H9 (cell line): ENCODE measurements at regions not wholly inside any gene's neighbourhood (a gene's known extent, or its start where the extent isn't known, plus 50 kb on each side); places are given as distances from the start of the nearest gene placed in this dataset.

Experiments
- DNase-seq: peaks from one replicate; pipeline ENCODE4 v3.0.0-alpha.2; 2017
- H2AFZ ChIP-seq: one replicate; pipeline ENCODE4 v1.6.1; 2013; ENCODE audit warnings: mild to moderate bottlenecking, low read length, control low read depth, moderate library complexity
- H2AK5ac ChIP-seq: 2 replicates; pipeline ENCODE4 v1.6.1; 2013; ENCODE audit warnings: low read length, control low read depth, mixed read lengths; ENCODE audit not compliant: insufficient read length
- H2BK120ac ChIP-seq: one replicate; pipeline ENCODE4 v1.6.1; 2013; ENCODE audit warnings: low read depth, mild to moderate bottlenecking, low read length, control low read depth, inconsistent platforms; ENCODE audit not compliant: poor library complexity, severe bottlenecking
- H2BK12ac ChIP-seq: 2 replicates; pipeline ENCODE4 v1.6.1; 2013; ENCODE audit warnings: low read length, control low read depth, mixed read lengths, low read depth; ENCODE audit not compliant: insufficient read length
- H2BK15ac ChIP-seq: 2 replicates; pipeline ENCODE4 v1.6.1; 2013; ENCODE audit warnings: low read depth, low read length, control low read depth
- H2BK20ac ChIP-seq: one replicate; pipeline ENCODE4 v1.6.1; 2013; ENCODE audit warnings: low read depth, mild to moderate bottlenecking, low read length, control low read depth, inconsistent platforms; ENCODE audit not compliant: poor library complexity, severe bottlenecking
- H2BK5ac ChIP-seq: 2 replicates; pipeline ENCODE4 v1.6.1; 2013; ENCODE audit warnings: low read length, control low read depth, mixed read lengths; ENCODE audit not compliant: insufficient read length
- H3K14ac ChIP-seq: 2 replicates; pipeline ENCODE4 v1.6.1; 2013; ENCODE audit warnings: low read length, control low read depth; ENCODE audit not compliant: insufficient read depth
- H3K18ac ChIP-seq: 2 replicates; pipeline ENCODE4 v1.6.1; 2013; ENCODE audit warnings: low read depth, mild to moderate bottlenecking, mixed read lengths, low read length, control low read depth; ENCODE audit not compliant: insufficient read length
- H3K23ac ChIP-seq: 2 replicates; pipeline ENCODE4 v1.6.1; 2013; ENCODE audit warnings: low read length, control low read depth, mixed read lengths, low read depth; ENCODE audit not compliant: insufficient read length
- H3K23me2 ChIP-seq: 2 replicates; pipeline ENCODE4 v1.6.1; 2013; ENCODE audit warnings: low read depth, mild to moderate bottlenecking, mixed read lengths, low read length, control low read depth; ENCODE audit not compliant: insufficient read length, poor library complexity, severe bottlenecking
- H3K27ac ChIP-seq: 2 replicates; pipeline ENCODE4 v1.5.1; 2013; ENCODE audit warnings: low read length, control low read depth, mixed read lengths, low read depth; ENCODE audit not compliant: insufficient read length
- H3K27me3 ChIP-seq: 2 replicates; pipeline ENCODE4 v1.6.1; 2013; ENCODE audit warnings: low read length, control low read depth, inconsistent platforms; ENCODE audit not compliant: insufficient read depth
- H3K4ac ChIP-seq: 2 replicates; pipeline ENCODE4 v1.6.1; 2013; ENCODE audit warnings: low read depth, mild to moderate bottlenecking, control low read depth, inconsistent platforms, low read length, moderate library complexity
- H3K4me1 ChIP-seq: 2 replicates; pipeline ENCODE4 v1.6.1; 2013; ENCODE audit warnings: low read length, control low read depth, inconsistent platforms; ENCODE audit not compliant: insufficient read depth
- H3K4me2 ChIP-seq: 2 replicates; pipeline ENCODE4 v1.6.1; 2013; ENCODE audit warnings: low read length, control low read depth, mixed read lengths; ENCODE audit not compliant: insufficient read length, insufficient read depth
- H3K56ac ChIP-seq: 2 replicates; pipeline ENCODE4 v1.6.1; 2013; ENCODE audit warnings: low read depth, mild to moderate bottlenecking, mixed read lengths, low read length, control low read depth; ENCODE audit not compliant: insufficient read length
- H3K79me1 ChIP-seq: 2 replicates; pipeline ENCODE4 v1.6.1; 2013; ENCODE audit warnings: low read depth, mild to moderate bottlenecking, moderate library complexity, low read length, control low read depth, inconsistent platforms; ENCODE audit not compliant: insufficient read depth, poor library complexity, severe bottlenecking
- H3K79me2 ChIP-seq: 2 replicates; pipeline ENCODE4 v1.6.1; 2013; ENCODE audit warnings: low read length, control low read depth, inconsistent platforms; ENCODE audit not compliant: insufficient read depth
- H3K9ac ChIP-seq: 2 replicates; pipeline ENCODE4 v1.6.1; 2013; ENCODE audit warnings: low read length, control low read depth, mixed read lengths; ENCODE audit not compliant: insufficient read length; ENCODE audit errors: extremely low read depth
- H3K9me3 ChIP-seq: one replicate; pipeline ENCODE4 v1.6.1; 2013; ENCODE audit warnings: low read depth, low read length, inconsistent platforms; ENCODE audit not compliant: control insufficient read depth
- H3T11ph ChIP-seq: one replicate; pipeline ENCODE4 v1.6.1; 2013; ENCODE audit warnings: mild to moderate bottlenecking, low read length, control low read depth, inconsistent platforms
- H4K20me1 ChIP-seq: one replicate; pipeline ENCODE4 v1.6.1; 2013; ENCODE audit not compliant: control insufficient read depth, insufficient read length, insufficient read depth
- H4K5ac ChIP-seq: 2 replicates; pipeline ENCODE4 v1.6.1; 2013; ENCODE audit warnings: low read depth, mild to moderate bottlenecking, mixed read lengths, low read length, control low read depth; ENCODE audit not compliant: insufficient read length
- H4K8ac ChIP-seq: replicated peaks from 2 replicates; pipeline ENCODE4 v1.6.1; 2013; ENCODE audit warnings: low read length, control low read depth, mixed read lengths, low read depth; ENCODE audit not compliant: insufficient read length
- H4K91ac ChIP-seq: 2 replicates; pipeline ENCODE4 v1.6.1; 2013; ENCODE audit warnings: low read depth, mild to moderate bottlenecking, moderate library complexity, mixed read lengths, low read length, control low read depth; ENCODE audit not compliant: insufficient read length
- H3K27ac Mint-ChIP-seq, 3 experiments: 2 replicates in 2 of 3; 3 replicates in 1 of 3; pipeline ENCODE4 v1.8.0; 2020 to 2021; ENCODE audit warnings: mixed read lengths in 3 of 3, mild to moderate bottlenecking in 1 of 3, moderate library complexity in 1 of 3
- H3K27me3 Mint-ChIP-seq: 2 replicates; pipeline ENCODE4 v1.8.0; 2021; ENCODE audit warnings: low read depth, mild to moderate bottlenecking, moderate library complexity, mixed read lengths
- H3K36me3 Mint-ChIP-seq, 3 experiments: 2 replicates in 2 of 3; 3 replicates in 1 of 3; pipeline ENCODE4 v1.8.0; 2020 to 2021; ENCODE audit warnings: low read depth in 3 of 3, mixed read lengths in 3 of 3; ENCODE audit not compliant: insufficient read depth in 1 of 3
- H3K4me1 Mint-ChIP-seq, 2 experiments: 2 replicates each; pipeline ENCODE4 v1.8.0; 2020; ENCODE audit warnings: mixed read lengths in 2 of 2
- H3K4me3 Mint-ChIP-seq, 2 experiments: 2 replicates in 1 of 2; 3 replicates in 1 of 2; pipeline ENCODE4 v1.8.0; 2020 to 2021; ENCODE audit warnings: mild to moderate bottlenecking in 2 of 2, mixed read lengths in 2 of 2, moderate library complexity in 1 of 2
- H3K9me3 Mint-ChIP-seq, 2 experiments: 2 replicates in 1 of 2; 3 replicates in 1 of 2; pipeline ENCODE4 v1.8.0; 2020; ENCODE audit warnings: mild to moderate bottlenecking in 2 of 2, mixed read lengths in 2 of 2, moderate library complexity in 1 of 2
- CTCF ChIP-seq: fragments of 200-600 bp; sonication (generic); conservative IDR thresholded peaks from 3 replicates; pipeline ENCODE4 v1.8.0; 2021; ENCODE audit warnings: antibody characterized with exemption, mild to moderate bottlenecking
- WGBS: extraction: QIAGEN DNeasy Blood & Tissue Kit; methylation state at CpG from one replicate; pipeline ENCODE4 v1.1.7; 2013; ENCODE audit warnings: missing lambda C conversion rate, low lambda C conversion rate, mixed read lengths; ENCODE audit not compliant: insufficient read length; ENCODE audit errors: extremely low coverage; 5-methylcytosine and 5-hydroxymethylcytosine counted together

- Histone ChIP-seq H3K79me1 (no peaks in the 10 kb centered on the region), H3K56ac (no peak overlapping the region), H3K4ac (no peak overlapping the region), H3K4me1 (no peaks in the 10 kb centered on the region), H2BK20ac (no peak overlapping the region), H3K18ac (no peak overlapping the region), H4K8ac (no peak overlapping the region), H2BK15ac (no peak overlapping the region), H3T11ph (no peak overlapping the region), H3K79me2 (no peaks in the 10 kb centered on the region), H2AFZ (no peak overlapping the region), H3K9ac (no peak overlapping the region), H2BK12ac (no peak overlapping the region), H3K9me3 (no peaks in the 10 kb centered on the region), H2BK5ac (no peak overlapping the region), H3K23me2 (no peaks in the 10 kb centered on the region), H3K27me3 (no peaks in the 10 kb centered on the region), H3K27ac (no peak overlapping the region), H2AK5ac (no peak overlapping the region), H4K91ac (no peak overlapping the region), H4K5ac (no peak overlapping the region), H4K20me1 (no peaks in the 10 kb centered on the region), H3K23ac (no peak overlapping the region), H3K4me2 (no peak overlapping the region), H2BK120ac (no peak overlapping the region), H3K14ac (no peak overlapping the region)
- no peak for DNase-seq
- H3K27ac Mint-ChIP-seq = no peak overlapping the region
- H3K4me3 Mint-ChIP-seq = no peak overlapping the region
- no peaks in the 10 kb centered on the region for H3K27me3 Mint-ChIP-seq
- no peak for TF ChIP-seq CTCF
- H3K9me3 Mint-ChIP-seq = peaks cover 16 to 22% of the 10 kb centered on the region in 2 experiments; a peak in 4 of 5 replicates
- H3K4me1 Mint-ChIP-seq = no peaks in the 10 kb centered on the region
- H3K36me3 Mint-ChIP-seq = peaks cover 4 to 18% (median 6%) of the 10 kb centered on the region in 3 experiments; a peak in 5 of 7 replicates
- no CpG with 5 or more reads among the region's 1 CpG for WGBS
Observed at GRCh38 chr10:3606309-3606708, 178.7 kb downstream of the KLF6 start.
